ENCODE measurements at regions not wholly inside any gene's neighbourhood (a gene's known extent, or its start where the extent isn't known, plus 50 kb on each side); places are given as distances from the start of the nearest gene placed in this dataset.

DNA sequence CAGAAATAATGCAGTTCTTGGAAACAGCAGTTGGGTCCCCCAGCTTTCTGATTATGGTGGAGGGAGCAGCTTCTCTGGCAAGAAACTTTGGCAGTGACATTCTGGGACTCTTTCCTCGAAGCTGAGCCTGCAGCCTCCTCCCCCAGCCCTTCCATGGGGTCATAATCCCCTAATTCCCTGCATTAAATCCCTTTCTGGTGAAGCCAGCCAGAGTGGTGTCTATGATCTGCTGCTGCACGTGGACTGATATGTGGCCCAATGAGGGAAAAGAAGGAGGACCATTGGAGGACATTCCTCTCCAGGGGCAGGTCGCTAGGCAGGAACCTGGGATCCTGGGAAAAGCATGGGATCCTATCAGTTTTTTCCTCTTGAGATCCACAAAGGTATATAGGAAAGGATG lies 470.5 kb downstream of the RPS24 start:
- DNase-seq (ENCODE audit: low read depth) = no peak
- TF ChIP-seq, protein P1, sequence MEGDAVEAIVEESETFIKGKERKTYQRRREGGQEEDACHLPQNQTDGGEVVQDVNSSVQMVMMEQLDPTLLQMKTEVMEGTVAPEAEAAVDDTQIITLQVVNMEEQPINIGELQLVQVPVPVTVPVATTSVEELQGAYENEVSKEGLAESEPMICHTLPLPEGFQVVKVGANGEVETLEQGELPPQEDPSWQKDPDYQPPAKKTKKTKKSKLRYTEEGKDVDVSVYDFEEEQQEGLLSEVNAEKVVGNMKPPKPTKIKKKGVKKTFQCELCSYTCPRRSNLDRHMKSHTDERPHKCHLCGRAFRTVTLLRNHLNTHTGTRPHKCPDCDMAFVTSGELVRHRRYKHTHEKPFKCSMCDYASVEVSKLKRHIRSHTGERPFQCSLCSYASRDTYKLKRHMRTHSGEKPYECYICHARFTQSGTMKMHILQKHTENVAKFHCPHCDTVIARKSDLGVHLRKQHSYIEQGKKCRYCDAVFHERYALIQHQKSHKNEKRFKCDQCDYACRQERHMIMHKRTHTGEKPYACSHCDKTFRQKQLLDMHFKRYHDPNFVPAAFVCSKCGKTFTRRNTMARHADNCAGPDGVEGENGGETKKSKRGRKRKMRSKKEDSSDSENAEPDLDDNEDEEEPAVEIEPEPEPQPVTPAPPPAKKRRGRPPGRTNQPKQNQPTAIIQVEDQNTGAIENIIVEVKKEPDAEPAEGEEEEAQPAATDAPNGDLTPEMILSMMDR (IDR thresholded peaks at IDR 0.05; ENCODE audit: insufficient read depth, low read depth, low read length) = no peak

DNA sequence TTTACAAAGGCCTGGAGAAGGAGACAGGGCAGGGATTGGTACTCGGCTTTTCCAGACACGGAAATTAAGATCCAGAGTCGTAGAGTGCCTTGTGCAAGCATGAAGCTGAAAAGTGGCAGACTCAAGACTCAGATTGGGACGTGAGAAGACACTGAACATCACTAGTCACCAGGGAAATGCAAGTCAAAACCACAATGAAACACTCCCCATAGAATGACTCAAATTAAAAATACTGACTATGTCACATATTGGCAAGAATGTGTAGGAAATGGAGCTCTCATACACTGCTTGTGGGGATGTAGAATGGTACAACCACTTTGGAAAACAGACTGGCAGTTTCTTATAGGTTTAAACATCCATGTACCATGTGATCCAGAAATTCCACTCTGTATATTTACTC lies 472.0 kb downstream of the RPS24 start:
- TF ChIP-seq, protein P1 (IDR thresholded peaks at IDR 0.05; ENCODE audit: insufficient read depth, low read depth, low read length) = no peak
- no peak for DNase-seq (ENCODE audit: low read depth)
- H3K4me3 ChIP-seq (ENCODE audit: low read depth, low read length) = no peak overlapping the region

More for the DNA sequence above, 470.5 kb downstream of the RPS24 start:
- no peak overlapping the region for H3K4me3 ChIP-seq (ENCODE audit: low read depth, low read length)

DNA sequence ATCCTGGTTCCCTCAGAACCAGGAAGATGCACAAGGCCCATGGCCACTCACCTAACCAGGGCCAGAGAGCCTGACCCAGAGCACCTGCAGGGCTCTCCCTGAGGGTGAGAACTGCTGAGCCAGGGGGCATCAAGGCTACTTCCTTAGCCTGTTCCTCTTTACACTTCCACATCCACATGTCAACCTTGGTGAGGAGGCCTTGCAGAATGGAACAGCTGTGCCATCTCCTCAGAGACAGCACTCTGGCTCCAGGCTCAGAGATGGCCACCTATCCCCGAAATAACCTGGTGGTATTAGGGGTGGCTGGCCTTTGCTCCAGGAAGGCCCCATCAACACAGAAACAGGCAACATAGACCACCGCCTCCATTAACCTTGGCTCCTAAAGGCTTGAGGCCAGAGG lies 473.0 kb downstream of the RPS24 start:
- TF ChIP-seq, protein P1 (IDR thresholded peaks at IDR 0.05; ENCODE audit: insufficient read depth, low read depth, low read length) = no peak
- H3K4me3 ChIP-seq (ENCODE audit: low read depth, low read length) = no peak overlapping the region
- no peak for DNase-seq (ENCODE audit: low read depth)

DNA sequence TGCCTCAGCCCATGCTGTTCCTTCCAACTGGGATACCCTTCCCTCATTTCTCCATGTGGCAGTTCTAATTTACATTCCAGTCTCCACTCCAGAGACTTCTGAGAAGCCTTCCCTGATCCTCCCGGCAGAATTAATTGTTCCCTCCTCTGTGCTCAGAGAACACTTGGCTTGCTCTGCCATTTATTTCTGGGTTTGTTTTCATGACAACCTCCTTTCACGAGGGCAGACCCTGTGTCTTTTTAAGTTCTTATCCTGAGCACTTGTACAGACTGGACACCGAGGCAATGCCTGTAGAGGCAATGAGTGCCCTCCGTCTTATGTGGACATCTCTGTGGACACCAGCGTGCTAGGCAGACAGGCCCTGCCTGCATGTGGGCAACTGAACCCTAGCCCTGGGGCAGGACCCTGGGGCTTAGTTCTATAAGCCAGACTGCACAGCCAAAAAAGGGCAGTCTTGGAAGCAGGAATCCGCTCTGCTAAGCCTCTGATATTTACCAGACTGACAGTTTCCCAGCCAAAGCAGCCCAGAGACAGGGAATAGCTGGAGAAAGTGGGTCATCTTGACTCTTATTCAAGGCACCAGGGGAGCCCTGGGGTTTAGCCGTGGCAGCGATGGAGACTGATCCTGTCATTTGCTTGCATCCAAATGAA lies 474.0 kb downstream of the RPS24 start:
- no peak overlapping the region for H3K4me3 ChIP-seq (ENCODE audit: low read depth, low read length)
- TF ChIP-seq, protein P1 (IDR thresholded peaks at IDR 0.05; ENCODE audit: insufficient read depth, low read depth, low read length) = no peak
- DNase-seq (ENCODE audit: low read depth) = peak; percentile 26

DNA sequence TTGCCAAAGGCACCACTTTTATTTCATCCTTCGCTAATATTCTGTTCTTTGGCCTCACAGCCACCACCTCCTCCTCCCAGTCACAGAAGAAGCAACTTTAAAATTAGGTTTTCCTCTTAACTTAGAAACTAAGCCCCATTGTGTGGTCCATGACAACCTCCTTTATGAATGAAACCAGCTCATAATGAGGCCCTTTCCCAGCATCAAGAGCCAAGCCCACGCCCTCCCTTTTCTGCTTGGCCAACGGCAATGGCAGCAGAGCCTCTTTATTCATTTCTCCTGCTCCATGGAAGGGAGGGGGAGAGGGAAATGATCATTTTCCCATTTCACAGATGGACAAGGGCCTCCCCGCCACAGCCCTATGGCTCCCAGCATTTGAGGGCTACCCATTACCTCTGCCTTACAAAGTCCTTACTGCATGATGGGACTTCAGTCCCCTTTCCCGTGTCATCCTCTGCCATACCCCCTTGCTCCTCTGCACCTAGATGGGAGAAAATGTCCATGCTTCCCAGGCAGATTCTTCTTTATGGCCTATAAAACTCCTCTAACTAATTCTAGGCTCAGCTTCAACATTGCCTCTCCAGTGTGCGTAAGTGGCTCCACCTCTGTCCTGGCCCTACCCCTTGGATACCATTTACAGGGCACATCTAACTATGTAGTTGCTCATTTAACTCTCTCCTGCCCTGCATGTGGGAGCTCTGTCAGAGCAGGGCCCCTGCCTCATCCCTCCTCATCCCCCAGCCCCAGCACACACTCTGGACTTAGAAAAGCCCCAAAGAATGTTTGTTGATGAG lies 475.5 kb downstream of the RPS24 start:
- H3K4me3 ChIP-seq (ENCODE audit: low read depth, low read length) = no peak overlapping the region
- no peak for DNase-seq (ENCODE audit: low read depth)
- TF ChIP-seq, protein P1 (IDR thresholded peaks at IDR 0.05; ENCODE audit: insufficient read depth, low read depth, low read length) = no peak

DNA sequence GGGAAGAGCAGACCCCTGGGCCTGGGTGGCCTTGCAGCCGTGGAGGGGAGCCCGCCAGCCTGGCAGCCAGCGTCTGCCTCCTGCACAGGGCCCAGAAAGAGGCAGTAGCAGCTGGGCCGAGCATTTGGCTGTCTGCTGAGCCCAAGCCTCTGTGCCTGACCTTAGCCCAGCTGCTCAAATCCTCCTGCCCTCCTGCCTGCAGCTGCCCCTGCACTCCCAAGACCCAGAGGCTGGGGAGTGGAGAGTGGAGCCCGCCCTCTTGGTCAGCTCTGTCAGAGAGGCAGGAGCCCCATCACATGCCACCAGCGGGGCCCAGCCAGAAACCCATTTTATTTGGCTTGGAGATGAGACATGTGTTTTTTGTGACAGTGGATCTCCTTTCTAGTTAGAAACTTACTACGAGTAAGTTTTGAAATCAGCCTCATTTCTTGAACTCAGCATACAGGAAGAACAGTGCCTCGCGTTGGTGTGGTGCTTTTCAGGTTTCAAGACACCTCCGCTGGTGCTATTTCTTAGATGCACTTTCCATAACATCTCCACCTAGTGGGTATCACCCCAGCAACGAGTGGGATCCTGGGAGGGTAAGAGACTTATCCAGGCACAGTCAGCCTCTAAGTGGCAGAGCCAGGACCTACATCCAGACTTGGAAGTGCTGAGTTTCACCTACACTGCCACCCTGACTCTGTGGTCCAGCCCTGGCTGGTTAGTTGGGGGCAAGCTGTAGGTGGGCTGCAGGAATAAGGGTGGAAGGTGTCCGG lies 477.1 kb downstream of the RPS24 start:
- peak; percentile 11 for DNase-seq (ENCODE audit: low read depth)
- TF ChIP-seq, protein P1 (IDR thresholded peaks at IDR 0.05; ENCODE audit: insufficient read depth, low read depth, low read length) = no peak
- H3K4me3 ChIP-seq (ENCODE audit: low read depth, low read length) = no peak overlapping the region

All from fibroblast of villous mesenchyme (primary cell).